GM18873 (cell line): ENCODE measurements at regions not wholly inside any gene's neighbourhood (a gene's known extent, or its start where the extent isn't known, plus 50 kb on each side); places are given as distances from the start of the nearest gene placed in this dataset.

ENCODE experiments used
- ATAC-seq: cut with Tn5 transposase; IDR thresholded peaks from one replicate; pipeline ENCODE4 v1.9.1; 2021; ENCODE audit warnings: mild to moderate bottlenecking, moderate library complexity, moderate number of reproducible peaks; ENCODE audit not compliant: unreplicated experiment, low FRiP score

- no peak for ATAC-seq
Observed at GRCh38 chr2:129925381-129925780, 54.1 kb upstream of the RAB6C start.

GRCh38 chr2:129927696-129928095 is 51.8 kb upstream of the RAB6C start:
- ATAC-seq, result no peak

GRCh38 chr2:129929321-129930290 is 49.9 kb upstream of the RAB6C start:
- no peak for ATAC-seq
